MCF 10A (cell line): ENCODE measurements at regions not wholly inside any gene's neighbourhood (a gene's known extent, or its start where the extent isn't known, plus 50 kb on each side); places are given as distances from the start of the nearest gene placed in this dataset.

Experiments used
- BruUV-seq: library from RNA; stranded (reverse); fragments of 400-500 nt; replicated peaks from 2 replicates; lab custom pipeline; 2021; lab: Mats Ljungman, UMichigan
- CTCF ChIA-PET: fragments of 300-600 bp; sonication (Branson Sonifier 250); formaldehyde crosslinking; extraction: SDS; loops from one replicate; lab custom pipeline; 2021; ENCODE audit warnings: antibody characterized with exemption, inconsistent platforms; lab: Yijun Ruan, JAX
- POLR2A ChIA-PET: fragments of 300-600, 350-650 bp; sonication (Branson Sonifier 250); formaldehyde crosslinking; extraction: SDS; loops from one replicate; lab custom pipeline; 2020; ENCODE audit warnings: antibody characterized with exemption, inconsistent platforms; lab: Yijun Ruan, JAX
- DNase-seq: peaks from one replicate; pipeline ENCODE4 v3.0.0-alpha.2; 2018; ENCODE audit not compliant: unreplicated experiment
- H3K27ac Mint-ChIP-seq: one replicate; pipeline ENCODE4 v1.8.0; 2022; ENCODE audit warnings: mild to moderate bottlenecking, low read depth, mixed read lengths; ENCODE audit not compliant: unreplicated experiment
- H3K27me3 Mint-ChIP-seq: one replicate; pipeline ENCODE4 v1.8.0; 2022; ENCODE audit warnings: mixed read lengths; ENCODE audit not compliant: insufficient read depth, unreplicated experiment
- H3K36me3 Mint-ChIP-seq: one replicate; pipeline ENCODE4 v1.8.0; 2022; ENCODE audit warnings: mild to moderate bottlenecking, moderate library complexity, mixed read lengths; ENCODE audit not compliant: insufficient read depth, unreplicated experiment
- H3K4me1 Mint-ChIP-seq: one replicate; pipeline ENCODE4 v1.8.0; 2022; ENCODE audit warnings: mixed read lengths; ENCODE audit not compliant: insufficient read depth, unreplicated experiment
- H3K4me3 Mint-ChIP-seq: one replicate; pipeline ENCODE4 v1.8.0; 2022; ENCODE audit warnings: mild to moderate bottlenecking, moderate library complexity, mixed read lengths; ENCODE audit not compliant: unreplicated experiment
- H3K9me3 Mint-ChIP-seq: one replicate; pipeline ENCODE4 v1.8.0; 2022; ENCODE audit warnings: mixed read lengths; ENCODE audit not compliant: unreplicated experiment
- intact Hi-C: fragments of 100-400 bp; cut with micrococcal nuclease; formaldehyde crosslinking; loops from 2 replicates; pipeline ENCODE4 v1.14.1; 2022
- TF ChIP-seq, protein P1 (sequence below): fragments of 200-600 bp; IDR thresholded peaks from one replicate; pipeline ENCODE4 v1.8.0; 2022; ENCODE audit warnings: antibody characterized with exemption, mild to moderate bottlenecking; ENCODE audit not compliant: unreplicated experiment

GRCh38 chr16:85497622-85498314, 115.4 kb upstream of the GSE1 start:
- POLR2A ChIA-PET = no interaction called here

DNA sequence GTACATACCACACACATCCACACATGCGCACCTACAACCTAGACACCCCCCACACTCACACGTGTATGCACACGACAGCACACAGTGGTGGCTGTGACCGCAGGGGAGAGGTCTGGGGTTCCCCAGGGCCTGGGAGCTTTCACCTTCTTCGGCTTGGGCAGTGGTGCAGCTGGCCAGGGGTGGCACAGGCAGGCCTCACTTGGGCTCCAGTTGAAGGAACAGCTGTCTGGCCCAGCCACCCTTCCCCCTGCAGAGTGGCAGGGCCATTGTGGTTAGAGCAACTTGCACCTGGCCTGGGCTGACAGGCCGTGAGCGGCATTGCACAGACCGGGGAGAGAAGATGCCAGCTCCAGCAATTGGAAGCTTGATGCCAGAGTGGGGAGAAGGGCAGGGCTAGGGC, 114.5 kb upstream of the GSE1 start:
- ChIA-PET POLR2A (interaction anchor here (0.7 kb wide), 1 partner anchor 24 kb away, joined by 3 read pairs; no protein-coding TSS in a partner anchor), CTCF (no interaction called here)

More at GRCh38 chr16:85497622-85498314, 115.4 kb upstream of the GSE1 start:
- Mint-ChIP-seq H3K4me1 (no peaks in the 10 kb centered on the region), H3K9me3 (no peaks in the 10 kb centered on the region), H3K36me3 (no peaks in the 10 kb centered on the region), H3K4me3 (no peak overlapping the region), H3K27me3 (no peaks in the 10 kb centered on the region), H3K27ac (no peak overlapping the region)
- TF ChIP-seq, protein P1, sequence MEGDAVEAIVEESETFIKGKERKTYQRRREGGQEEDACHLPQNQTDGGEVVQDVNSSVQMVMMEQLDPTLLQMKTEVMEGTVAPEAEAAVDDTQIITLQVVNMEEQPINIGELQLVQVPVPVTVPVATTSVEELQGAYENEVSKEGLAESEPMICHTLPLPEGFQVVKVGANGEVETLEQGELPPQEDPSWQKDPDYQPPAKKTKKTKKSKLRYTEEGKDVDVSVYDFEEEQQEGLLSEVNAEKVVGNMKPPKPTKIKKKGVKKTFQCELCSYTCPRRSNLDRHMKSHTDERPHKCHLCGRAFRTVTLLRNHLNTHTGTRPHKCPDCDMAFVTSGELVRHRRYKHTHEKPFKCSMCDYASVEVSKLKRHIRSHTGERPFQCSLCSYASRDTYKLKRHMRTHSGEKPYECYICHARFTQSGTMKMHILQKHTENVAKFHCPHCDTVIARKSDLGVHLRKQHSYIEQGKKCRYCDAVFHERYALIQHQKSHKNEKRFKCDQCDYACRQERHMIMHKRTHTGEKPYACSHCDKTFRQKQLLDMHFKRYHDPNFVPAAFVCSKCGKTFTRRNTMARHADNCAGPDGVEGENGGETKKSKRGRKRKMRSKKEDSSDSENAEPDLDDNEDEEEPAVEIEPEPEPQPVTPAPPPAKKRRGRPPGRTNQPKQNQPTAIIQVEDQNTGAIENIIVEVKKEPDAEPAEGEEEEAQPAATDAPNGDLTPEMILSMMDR = no peak
- DNase-seq = no peak
- intact Hi-C loops = no loop called here
- BruUV-seq = no TSS peak
- CTCF ChIA-PET = no interaction called here

GRCh38 chr16:85500220-85500619, 112.9 kb upstream of the GSE1 start:
- no peaks in the 10 kb centered on the region for H3K27me3 Mint-ChIP-seq
- TF ChIP-seq, protein P1 = no peak
- POLR2A ChIA-PET = no interaction called here

More for the DNA sequence above, 114.5 kb upstream of the GSE1 start:
- no peaks in the 10 kb centered on the region for H3K36me3 Mint-ChIP-seq
- no peak for DNase-seq
- H3K9me3 Mint-ChIP-seq = no peaks in the 10 kb centered on the region
- no peaks in the 10 kb centered on the region for H3K4me1 Mint-ChIP-seq
- TF ChIP-seq, protein P1 = no peak
- intact Hi-C loops = no loop called here
- no TSS peak for BruUV-seq
- no peak overlapping the region for H3K27ac Mint-ChIP-seq
- no peaks in the 10 kb centered on the region for H3K27me3 Mint-ChIP-seq
- H3K4me3 Mint-ChIP-seq = no peak overlapping the region

GRCh38 chr16:85501900-85502299, 111.2 kb upstream of the GSE1 start:
- Mint-ChIP-seq H3K36me3 (peaks cover under 1% of the 10 kb centered on the region), H3K4me1 (no peaks in the 10 kb centered on the region), H3K9me3 (no peaks in the 10 kb centered on the region), H3K4me3 (no peak overlapping the region), H3K27ac (no peak overlapping the region), H3K27me3 (no peaks in the 10 kb centered on the region)
- ChIA-PET CTCF (interaction anchor here (0.6 to 1.0 kb wide), 2 partner anchors 9 to 49 kb away, joined by 4 read pairs; no protein-coding TSS in a partner anchor), POLR2A (interaction anchor here (0.6 to 0.9 kb wide), 2 partner anchors 13 to 506 kb away, joined by 3 read pairs; no protein-coding TSS in a partner anchor)
- no TSS peak for BruUV-seq
- DNase-seq = no peak
- TF ChIP-seq, protein P1 = no peak
- intact Hi-C loops = no loop called here

More at GRCh38 chr16:85500220-85500619, 112.9 kb upstream of the GSE1 start:
- DNase-seq = no peak
- no TSS peak for BruUV-seq
- intact Hi-C loops = no loop called here
- H3K4me1 Mint-ChIP-seq = no peaks in the 10 kb centered on the region
- no peaks in the 10 kb centered on the region for H3K36me3 Mint-ChIP-seq
- H3K27ac Mint-ChIP-seq = no peak overlapping the region
- no peak overlapping the region for H3K4me3 Mint-ChIP-seq
- no peaks in the 10 kb centered on the region for H3K9me3 Mint-ChIP-seq
- CTCF ChIA-PET = no interaction called here
